Bone marrow (tissue), 2 donors: ENCODE measurements at regions not wholly inside any gene's neighbourhood (a gene's known extent, or its start where the extent isn't known, plus 50 kb on each side); places are given as distances from the start of the nearest gene placed in this dataset.
"Not testable (repeated sequence)": the region's sequence is repeated elsewhere in the genome, so short reads cannot be mapped to it uniquely, and the experiment has no call there.

Experiments
- DNase-seq, 2 donors: peaks; one replicate each; lab custom pipeline; 2025; lab: John Stamatoyannopoulos, UW

GRCh38 chr1:209109001-209109785 lies 474.3 kb upstream of the CAMK1G start:
- no peak for DNase-seq

GRCh38 chr1:209113521-209113920 lies 470.0 kb upstream of the CAMK1G start:
- no peak for DNase-seq

- DNase-seq, result no peak
Observed at GRCh38 chr1:209116705-209117104, 466.8 kb upstream of the CAMK1G start.

- DNase-seq, result no peak
Observed at GRCh38 chr1:209123601-209124000, 459.9 kb upstream of the CAMK1G start.

- not testable (repeated sequence) for DNase-seq
Observed at GRCh38 chr1:209129091-209129490, 454.4 kb upstream of the CAMK1G start.

GRCh38 chr1:209130886-209131285 lies 452.6 kb upstream of the CAMK1G start:
- DNase-seq, result no peak

- no peak for DNase-seq
Observed at GRCh38 chr1:209132736-209133467, 450.6 kb upstream of the CAMK1G start.

- no peak for DNase-seq
Observed at GRCh38 chr1:209134001-209134400, 449.5 kb upstream of the CAMK1G start.

- no peak for DNase-seq
Observed at GRCh38 chr1:209143916-209144315, 439.6 kb upstream of the CAMK1G start.

GRCh38 chr1:209150114-209150513 lies 433.4 kb upstream of the CAMK1G start:
- no peak for DNase-seq

- DNase-seq, result no peak
Observed at GRCh38 chr1:209153411-209153810, 430.1 kb upstream of the CAMK1G start.

- no peak for DNase-seq
Observed at GRCh38 chr1:209154912-209155311, 428.6 kb upstream of the CAMK1G start.

GRCh38 chr1:209155546-209155945 lies 428.0 kb upstream of the CAMK1G start:
- no peak for DNase-seq

GRCh38 chr1:209156991-209157390 lies 426.5 kb upstream of the CAMK1G start:
- no peak for DNase-seq

GRCh38 chr1:209157546-209158249 lies 425.8 kb upstream of the CAMK1G start:
- DNase-seq, result no peak

- DNase-seq, result no peak
Observed at GRCh38 chr1:209158851-209159250, 424.7 kb upstream of the CAMK1G start.

- DNase-seq, result no peak
Observed at GRCh38 chr1:209160230-209160629, 423.3 kb upstream of the CAMK1G start.

- DNase-seq, result no peak
Observed at GRCh38 chr1:209162651-209163050, 420.9 kb upstream of the CAMK1G start.

GRCh38 chr1:209168204-209168603 lies 415.3 kb upstream of the CAMK1G start:
- DNase-seq, result no peak

- DNase-seq, result no peak
Observed at GRCh38 chr1:209171151-209171550, 412.4 kb upstream of the CAMK1G start.

GRCh38 chr1:209172286-209172685 lies 411.2 kb upstream of the CAMK1G start:
- no peak for DNase-seq

GRCh38 chr1:209172792-209173542 lies 410.5 kb upstream of the CAMK1G start:
- not testable (repeated sequence) for DNase-seq
